ENCODE measurements at regions not wholly inside any gene's neighbourhood (a gene's known extent, or its start where the extent isn't known, plus 50 kb on each side); places are given as distances from the start of the nearest gene placed in this dataset.

DNA sequence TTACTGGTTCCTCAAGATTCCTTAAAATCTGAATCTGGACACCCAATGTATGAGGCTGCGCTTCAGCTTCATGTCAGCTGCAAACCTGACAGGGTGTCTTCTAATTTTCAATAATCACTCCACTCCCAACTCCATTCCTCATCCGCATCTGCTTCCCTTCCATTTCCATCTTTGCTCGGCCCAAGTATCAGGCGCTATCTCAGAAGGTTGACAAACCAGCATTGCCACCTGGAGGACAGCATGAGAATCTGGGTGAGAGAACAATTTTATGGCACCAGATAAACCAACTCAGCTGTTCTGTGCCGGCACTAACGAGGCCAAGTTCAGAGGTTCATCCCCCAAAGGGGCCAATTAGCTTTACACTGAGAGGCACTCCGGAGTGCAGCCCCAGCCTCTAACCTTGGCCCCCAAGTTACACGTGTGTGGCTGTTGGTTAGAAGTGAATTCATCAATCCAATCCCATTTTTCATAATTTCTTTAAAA lies 79.1 kb upstream of the LMO2 start:
- Histone ChIP-seq H3K36me3 (no peaks in the 10 kb centered on the region), H3K27me3 (no peaks in the 10 kb centered on the region), H3K4me3 (no peak overlapping the region), H3K9me3 (no peaks in the 10 kb centered on the region), H3K4me1 (peaks cover 0 to 8% of the 10 kb centered on the region in 2 donors), H3K27ac (no peak overlapping the region)
- TF ChIP-seq, protein P1, sequence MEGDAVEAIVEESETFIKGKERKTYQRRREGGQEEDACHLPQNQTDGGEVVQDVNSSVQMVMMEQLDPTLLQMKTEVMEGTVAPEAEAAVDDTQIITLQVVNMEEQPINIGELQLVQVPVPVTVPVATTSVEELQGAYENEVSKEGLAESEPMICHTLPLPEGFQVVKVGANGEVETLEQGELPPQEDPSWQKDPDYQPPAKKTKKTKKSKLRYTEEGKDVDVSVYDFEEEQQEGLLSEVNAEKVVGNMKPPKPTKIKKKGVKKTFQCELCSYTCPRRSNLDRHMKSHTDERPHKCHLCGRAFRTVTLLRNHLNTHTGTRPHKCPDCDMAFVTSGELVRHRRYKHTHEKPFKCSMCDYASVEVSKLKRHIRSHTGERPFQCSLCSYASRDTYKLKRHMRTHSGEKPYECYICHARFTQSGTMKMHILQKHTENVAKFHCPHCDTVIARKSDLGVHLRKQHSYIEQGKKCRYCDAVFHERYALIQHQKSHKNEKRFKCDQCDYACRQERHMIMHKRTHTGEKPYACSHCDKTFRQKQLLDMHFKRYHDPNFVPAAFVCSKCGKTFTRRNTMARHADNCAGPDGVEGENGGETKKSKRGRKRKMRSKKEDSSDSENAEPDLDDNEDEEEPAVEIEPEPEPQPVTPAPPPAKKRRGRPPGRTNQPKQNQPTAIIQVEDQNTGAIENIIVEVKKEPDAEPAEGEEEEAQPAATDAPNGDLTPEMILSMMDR (IDR thresholded peaks at IDR 0.05) = peak; percentile 38 to 47
- intact Hi-C loops (cut with DNase I) = no loop called here
- DNase-seq (peak in 2 of 4 donors; percentile 50 to 69), ATAC-seq (peak; percentile 86)

DNA sequence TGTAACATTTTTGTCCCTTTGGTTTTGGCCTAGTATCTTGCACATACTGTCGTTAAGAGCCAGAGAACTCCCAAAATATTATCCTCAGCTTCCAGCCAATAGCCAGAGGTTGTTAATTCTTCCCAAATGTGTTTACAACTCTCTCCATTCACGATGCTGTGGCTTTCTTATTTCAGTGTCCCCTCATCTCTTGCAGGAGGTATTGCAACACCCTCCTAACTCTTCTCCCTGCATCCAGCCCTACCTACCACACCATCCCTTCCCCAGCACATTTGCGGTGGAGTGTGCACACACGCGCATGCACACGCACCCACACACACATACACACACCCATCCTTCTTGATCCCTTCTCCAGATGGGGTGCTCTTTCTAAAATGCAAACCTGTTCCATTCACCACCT lies 75.6 kb upstream of the LMO2 start:
- Histone ChIP-seq H3K4me1 (peaks cover 0 to 8% of the 10 kb centered on the region in 2 donors), H3K4me3 (no peak overlapping the region), H3K27ac (no peak overlapping the region), H3K9me3 (no peaks in the 10 kb centered on the region), H3K27me3 (no peaks in the 10 kb centered on the region), H3K36me3 (no peaks in the 10 kb centered on the region)
- ATAC-seq (no peak), DNase-seq (no peak)
- TF ChIP-seq, protein P1 (IDR thresholded peaks at IDR 0.05) = no peak
- intact Hi-C loops (cut with DNase I) = no loop called here

DNA sequence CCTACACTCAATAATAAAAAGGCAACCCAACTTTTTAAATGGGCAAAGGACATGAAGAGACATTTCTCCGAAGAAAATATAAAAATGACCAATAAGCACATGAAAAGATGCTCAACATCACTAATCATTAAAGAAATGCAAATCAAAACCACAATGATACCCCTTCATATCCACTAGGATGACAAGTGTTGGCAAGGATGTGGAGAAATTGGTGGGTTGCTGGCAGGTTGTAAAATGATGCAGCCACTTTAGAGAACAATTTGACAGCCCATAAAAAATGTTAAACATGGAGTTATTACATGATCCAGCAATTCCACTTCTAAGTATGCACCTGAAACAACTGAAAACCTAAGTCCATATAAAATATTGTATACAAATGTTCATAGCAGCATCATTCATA lies 73.2 kb upstream of the LMO2 start:
- Histone ChIP-seq H3K4me1 (peaks cover 0 to 6% of the 10 kb centered on the region in 2 donors), H3K27me3 (no peaks in the 10 kb centered on the region), H3K36me3 (no peaks in the 10 kb centered on the region), H3K27ac (no peak overlapping the region), H3K9me3 (no peaks in the 10 kb centered on the region), H3K4me3 (no peak overlapping the region)
- ATAC-seq (no peak), DNase-seq (no peak)
- intact Hi-C loops (cut with DNase I) = no loop called here
- TF ChIP-seq, protein P1 (IDR thresholded peaks at IDR 0.05) = no peak

DNA sequence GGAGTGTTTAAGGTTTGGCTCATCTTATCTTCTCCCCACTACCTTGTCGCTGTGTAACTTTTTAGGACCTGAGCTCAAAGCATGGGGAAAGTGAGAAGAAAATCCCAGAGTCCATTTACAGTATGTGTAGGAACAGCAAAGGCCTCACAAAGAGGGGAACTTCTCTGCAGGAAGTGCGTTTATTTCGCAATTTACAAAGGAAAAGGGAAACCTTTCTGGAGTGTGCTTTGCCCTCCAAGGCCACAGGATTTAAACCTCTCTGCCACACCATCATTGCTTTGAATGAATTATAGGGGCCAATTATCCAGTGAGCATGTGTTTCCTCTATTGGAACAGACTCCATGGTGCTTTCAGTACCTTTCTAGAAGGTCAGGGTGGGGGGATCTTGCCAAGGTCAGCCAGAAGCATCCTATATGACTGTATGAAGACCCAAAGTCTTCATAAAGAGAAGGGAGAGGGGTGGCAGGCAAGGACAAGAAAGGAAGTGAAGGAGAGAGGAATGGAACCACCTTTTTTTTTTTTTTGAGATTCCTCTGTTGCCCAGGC lies 68.1 kb upstream of the LMO2 start:
- TF ChIP-seq, protein P1 (IDR thresholded peaks at IDR 0.05) = no peak
- ATAC-seq = no peak

DNA sequence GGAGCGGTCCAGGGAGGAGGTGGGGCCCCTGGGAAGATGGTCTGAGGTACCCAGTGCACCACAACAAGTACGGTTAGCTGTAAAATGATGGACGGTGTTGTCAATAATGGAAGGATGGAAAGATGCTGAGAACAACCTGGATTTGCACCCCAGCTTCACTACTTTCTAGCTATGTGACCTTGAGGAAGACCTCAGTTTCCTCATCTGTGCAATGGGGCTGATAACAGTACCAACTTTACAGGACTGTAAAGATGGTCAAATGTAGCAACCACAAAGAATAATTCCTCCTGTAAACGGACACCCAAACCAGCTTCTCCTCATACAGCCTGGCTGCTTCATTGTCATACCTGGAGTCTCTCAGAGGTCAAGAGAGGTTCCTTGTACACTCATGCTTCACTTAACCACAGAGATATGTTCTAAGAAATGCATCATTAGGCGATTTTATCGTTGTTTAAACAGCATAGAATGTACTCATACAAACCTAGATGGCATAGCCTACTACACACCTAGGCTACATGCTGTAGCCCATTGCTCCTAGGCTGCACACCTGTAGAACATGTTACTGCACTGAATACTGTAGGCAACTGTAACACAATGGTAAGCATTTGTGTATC lies 65.5 kb upstream of the LMO2 start:
- H3K27me3 ChIP-seq = no peaks in the 10 kb centered on the region
- TF ChIP-seq, protein P1 (IDR thresholded peaks at IDR 0.05) = no peak
- no peak for ATAC-seq
- no peak overlapping the region for H3K27ac ChIP-seq
- no peak overlapping the region for H3K4me3 ChIP-seq
- intact Hi-C loops (cut with DNase I) = loop anchor here in 1 of 2 donors (10.0 kb wide), 1 partner anchor 93 kb away; no protein-coding TSS in a partner anchor
- DNase-seq = no peak
- no peaks in the 10 kb centered on the region for H3K36me3 ChIP-seq
- peaks cover 0 to 15% of the 10 kb centered on the region in 2 donors for H3K4me1 ChIP-seq
- no peaks in the 10 kb centered on the region for H3K9me3 ChIP-seq

More for the DNA sequence above, 68.1 kb upstream of the LMO2 start:
- intact Hi-C loops (cut with DNase I) = loop anchor here in 1 of 2 donors (10.0 kb wide), 1 partner anchor 95 kb away; no protein-coding TSS in a partner anchor
- H3K36me3 ChIP-seq = no peaks in the 10 kb centered on the region
- no peak overlapping the region for H3K4me3 ChIP-seq
- no peaks in the 10 kb centered on the region for H3K27me3 ChIP-seq
- no peak for DNase-seq
- peaks cover 0 to 11% of the 10 kb centered on the region in 2 donors for H3K4me1 ChIP-seq
- peak overlapping the region in 1 of 2 donors; percentile 42 for H3K27ac ChIP-seq
- H3K9me3 ChIP-seq = no peaks in the 10 kb centered on the region
